Osteocyte (in vitro differentiated cells): ENCODE measurements at regions not wholly inside any gene's neighbourhood (a gene's known extent, or its start where the extent isn't known, plus 50 kb on each side); places are given as distances from the start of the nearest gene placed in this dataset.

Experiments
- DNase-seq: peaks from one replicate; pipeline ENCODE4 v3.0.0; 2021; ENCODE audit warnings: mixed read lengths; ENCODE audit not compliant: unreplicated experiment; ENCODE audit errors: extremely low spot score
- H3K27ac Mint-ChIP-seq: one replicate; pipeline ENCODE4 v1.8.0; 2021; ENCODE audit warnings: mild to moderate bottlenecking, mixed read lengths; ENCODE audit not compliant: unreplicated experiment
- H3K27me3 Mint-ChIP-seq: one replicate; pipeline ENCODE4 v1.8.0; 2021; ENCODE audit warnings: mixed read lengths; ENCODE audit not compliant: unreplicated experiment
- H3K36me3 Mint-ChIP-seq: one replicate; pipeline ENCODE4 v1.8.0; 2021; ENCODE audit warnings: mixed read lengths; ENCODE audit not compliant: unreplicated experiment
- H3K4me1 Mint-ChIP-seq: one replicate; pipeline ENCODE4 v1.8.0; 2021; ENCODE audit warnings: mixed read lengths; ENCODE audit not compliant: unreplicated experiment
- H3K4me3 Mint-ChIP-seq: one replicate; pipeline ENCODE4 v1.8.0; 2021; ENCODE audit warnings: mild to moderate bottlenecking, moderate library complexity, mixed read lengths; ENCODE audit not compliant: unreplicated experiment
- H3K9me3 Mint-ChIP-seq: one replicate; pipeline ENCODE4 v1.8.0; 2021; ENCODE audit warnings: mixed read lengths; ENCODE audit not compliant: unreplicated experiment
- CTCF ChIP-seq: fragments of 200-600 bp; sonication (generic); IDR thresholded peaks from 2 replicates; pipeline ENCODE4 v1.5.0; 2021; ENCODE audit warnings: antibody characterized with exemption, mild to moderate bottlenecking, moderate library complexity

DNA sequence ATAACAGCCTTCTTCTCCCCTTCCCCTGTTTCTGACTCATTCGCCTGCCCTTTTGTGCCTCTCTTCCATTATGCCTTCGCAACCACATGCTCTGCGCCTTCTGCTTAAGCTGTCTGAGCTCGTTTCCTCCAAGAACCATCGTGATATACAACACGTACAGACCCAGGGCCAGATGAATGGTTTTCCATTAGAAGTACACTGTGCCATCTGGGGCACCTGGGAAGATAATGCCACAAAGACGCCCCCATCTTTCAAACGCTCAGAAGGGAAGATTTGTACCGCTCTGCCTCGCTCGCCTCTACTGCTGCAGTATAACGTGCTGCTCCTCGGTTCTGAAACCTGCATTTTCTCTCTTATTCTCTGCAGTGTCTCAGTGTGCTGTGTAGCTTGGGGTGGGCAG is 470.9 kb upstream of the STXBP6 start:
- Mint-ChIP-seq H3K9me3 (peaks cover 43% of the 10 kb centered on the region), H3K36me3 (no peaks in the 10 kb centered on the region), H3K4me3 (no peak overlapping the region), H3K27ac (no peak overlapping the region), H3K4me1 (no peaks in the 10 kb centered on the region), H3K27me3 (no peaks in the 10 kb centered on the region)
- no peak for TF ChIP-seq CTCF
- no peak for DNase-seq

DNA sequence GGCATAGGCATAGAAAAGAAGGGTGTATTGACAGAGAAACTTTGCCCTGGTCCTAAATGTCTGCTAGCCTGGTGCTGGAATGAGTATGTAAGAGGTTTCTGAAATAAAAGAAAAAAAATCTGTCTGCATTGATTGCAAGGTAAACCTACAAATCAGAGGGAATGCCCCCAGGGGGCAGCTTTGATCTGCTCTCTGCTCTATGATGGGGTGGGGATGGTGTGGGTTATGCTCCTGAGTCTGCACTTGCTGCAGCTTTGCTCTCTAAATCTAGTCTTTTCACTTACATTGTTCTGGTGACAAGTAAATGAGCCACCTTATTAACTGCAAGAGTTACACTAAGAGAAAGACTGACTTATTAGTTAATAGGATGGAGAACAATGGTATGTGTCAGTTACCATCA is 468.4 kb upstream of the STXBP6 start:
- H3K27ac Mint-ChIP-seq: no peak overlapping the region

DNA sequence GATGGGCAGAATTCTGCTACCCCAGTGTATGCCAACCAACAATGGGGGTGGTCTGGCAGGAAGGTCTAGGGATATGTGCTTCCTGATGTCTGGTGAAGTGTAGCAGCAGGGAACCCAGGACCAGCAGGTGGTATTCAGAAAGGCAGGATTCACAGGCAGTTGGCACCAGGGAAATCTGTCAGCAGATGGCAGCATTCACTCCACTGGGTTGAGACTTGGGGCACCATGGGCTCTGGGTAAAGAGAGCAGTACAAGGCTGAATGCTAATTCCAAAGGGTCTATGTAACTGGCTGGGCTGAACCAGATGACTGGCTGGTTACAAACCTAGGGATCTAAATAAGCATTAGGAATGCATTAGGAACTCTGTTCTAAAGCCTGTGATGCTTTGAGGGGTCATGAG is 466.9 kb upstream of the STXBP6 start:
- Mint-ChIP-seq H3K27ac (no peak overlapping the region), H3K4me3 (no peak overlapping the region), H3K4me1 (no peaks in the 10 kb centered on the region), H3K9me3 (peaks cover 53% of the 10 kb centered on the region), H3K27me3 (no peaks in the 10 kb centered on the region), H3K36me3 (no peaks in the 10 kb centered on the region)
- DNase-seq: no peak
- TF ChIP-seq CTCF: no peak

More for the DNA sequence above, 468.4 kb upstream of the STXBP6 start:
- DNase-seq: no peak
- no peak for TF ChIP-seq CTCF
- Mint-ChIP-seq H3K4me1 (no peaks in the 10 kb centered on the region), H3K4me3 (no peak overlapping the region), H3K36me3 (no peaks in the 10 kb centered on the region), H3K9me3 (peaks cover 52% of the 10 kb centered on the region), H3K27me3 (no peaks in the 10 kb centered on the region)

GRCh38 chr14:25508845-25509244 is 458.9 kb upstream of the STXBP6 start:
- no peaks in the 10 kb centered on the region for H3K27me3 Mint-ChIP-seq
- H3K4me1 Mint-ChIP-seq: no peaks in the 10 kb centered on the region
- DNase-seq: no peak
- H3K36me3 Mint-ChIP-seq: no peaks in the 10 kb centered on the region
- H3K4me3 Mint-ChIP-seq: no peak overlapping the region
- peaks cover 39% of the 10 kb centered on the region for H3K9me3 Mint-ChIP-seq
- no peak for TF ChIP-seq CTCF
- no peak overlapping the region for H3K27ac Mint-ChIP-seq

DNA sequence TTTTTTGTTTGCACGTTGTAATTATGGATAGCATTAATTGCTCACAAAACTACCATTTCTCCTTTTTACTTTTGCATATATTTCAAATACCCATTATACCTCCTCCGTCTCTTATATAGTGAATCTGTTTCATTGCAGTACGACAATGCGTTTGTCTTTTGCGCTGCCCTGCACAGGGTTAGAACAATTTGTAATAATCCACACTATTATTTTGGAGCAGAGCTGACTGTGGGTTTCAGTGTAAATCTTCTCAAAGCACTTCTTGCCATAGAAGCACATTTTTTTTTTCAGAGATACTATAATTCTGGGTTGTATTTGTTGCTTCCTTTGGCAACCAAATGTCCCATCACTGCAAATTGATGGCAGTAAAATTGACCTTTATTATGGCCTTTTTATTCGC is 451.8 kb upstream of the STXBP6 start:
- Mint-ChIP-seq H3K27me3 (no peaks in the 10 kb centered on the region), H3K9me3 (peaks cover 30% of the 10 kb centered on the region), H3K4me1 (no peaks in the 10 kb centered on the region), H3K27ac (no peak overlapping the region), H3K4me3 (no peak overlapping the region), H3K36me3 (no peaks in the 10 kb centered on the region)
- no peak for DNase-seq
- no peak for TF ChIP-seq CTCF
